ENCODE measurements at regions not wholly inside any gene's neighbourhood (a gene's known extent, or its start where the extent isn't known, plus 50 kb on each side); places are given as distances from the start of the nearest gene placed in this dataset.

DNA sequence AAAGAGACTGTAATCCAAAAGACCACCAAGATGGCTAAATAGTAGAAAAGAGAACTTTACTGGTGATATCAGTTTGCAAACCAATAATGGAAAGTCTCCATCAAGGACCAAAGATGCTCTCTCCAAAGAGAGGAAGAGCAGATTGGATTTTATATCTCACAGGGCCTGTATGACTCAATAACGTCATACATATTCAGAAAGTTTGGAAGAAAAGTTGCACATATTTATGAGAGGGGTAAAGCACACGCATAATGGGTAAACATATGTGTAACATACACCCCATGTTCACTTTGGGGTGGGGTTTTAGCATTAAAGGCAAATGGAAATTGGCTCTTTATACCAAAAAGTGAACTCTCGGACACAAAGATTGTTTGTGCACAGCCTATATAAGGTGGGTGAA is 274.5 kb upstream of the POU1F1 start:
- TF ChIP-seq POLR2A (IDR thresholded peaks at IDR 0.05) (no peak), EP300 (IDR thresholded peaks at IDR 0.05) (no peak), POLR2AphosphoS5 (IDR thresholded peaks at IDR 0.05) (no peak)
